T-helper 1 cell treated with Interleukin-12 subunit alpha and Interleukin-12 subunit beta and Interleukin-4 antibody, amounts not matched to agents 30 μg/mL and 1 μg/mL, for 36 hours (primary cell): ENCODE measurements at regions not wholly inside any gene's neighbourhood (a gene's known extent, or its start where the extent isn't known, plus 50 kb on each side); places are given as distances from the start of the nearest gene placed in this dataset.
"Not testable (repeated sequence)": the region's sequence is repeated elsewhere in the genome, so short reads cannot be mapped to it uniquely, and the experiment has no call there.

Experiments
- H3K27ac Mint-ChIP-seq: one replicate; pipeline ENCODE4 v1.8.0; 2021; ENCODE audit warnings: mild to moderate bottlenecking, mixed read lengths
- H3K27me3 Mint-ChIP-seq: one replicate; pipeline ENCODE4 v1.8.0; 2021; ENCODE audit warnings: low read depth, mixed read lengths
- H3K36me3 Mint-ChIP-seq: one replicate; pipeline ENCODE4 v1.8.0; 2021; ENCODE audit warnings: low read depth, mixed read lengths
- H3K4me1 Mint-ChIP-seq: one replicate; pipeline ENCODE4 v1.8.0; 2021; ENCODE audit warnings: low read depth, mixed read lengths
- H3K4me3 Mint-ChIP-seq: one replicate; pipeline ENCODE4 v1.8.0; 2021; ENCODE audit warnings: mild to moderate bottlenecking, moderate library complexity, mixed read lengths
- H3K9me3 Mint-ChIP-seq: one replicate; pipeline ENCODE4 v1.8.0; 2021; ENCODE audit warnings: mixed read lengths

GRCh38 chr3:118802325-118803095 lies 232.1 kb downstream of the IGSF11 start:
- no peaks in the 10 kb centered on the region for H3K9me3 Mint-ChIP-seq
- H3K27me3 Mint-ChIP-seq, result no peaks in the 10 kb centered on the region
- no peaks in the 10 kb centered on the region for H3K36me3 Mint-ChIP-seq
- H3K4me3 Mint-ChIP-seq, result no peak overlapping the region
- no peak overlapping the region for H3K27ac Mint-ChIP-seq
- H3K4me1 Mint-ChIP-seq, result no peaks in the 10 kb centered on the region

DNA sequence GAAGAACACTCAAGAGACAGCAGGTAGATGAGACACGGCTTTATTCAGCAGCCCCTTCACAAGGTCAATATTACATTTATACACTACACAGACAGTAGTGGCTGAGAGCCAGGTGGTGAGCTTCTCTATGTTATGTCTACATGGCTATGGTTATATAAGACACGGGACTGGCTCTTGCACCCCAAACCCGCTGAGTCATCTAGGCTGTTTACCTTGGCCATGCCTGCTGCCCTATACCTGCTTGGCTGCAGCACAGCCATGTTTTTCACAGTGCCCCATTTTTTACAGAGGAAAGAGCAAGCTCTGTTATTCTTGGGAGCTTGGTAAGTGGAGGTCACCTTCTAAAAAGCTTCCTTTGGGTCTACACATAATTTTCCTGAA lies 231.6 kb downstream of the IGSF11 start:
- H3K27ac Mint-ChIP-seq, result no peak overlapping the region
- no peaks in the 10 kb centered on the region for H3K4me1 Mint-ChIP-seq
- no peaks in the 10 kb centered on the region for H3K9me3 Mint-ChIP-seq
- no peaks in the 10 kb centered on the region for H3K27me3 Mint-ChIP-seq
- no peak overlapping the region for H3K4me3 Mint-ChIP-seq
- H3K36me3 Mint-ChIP-seq, result no peaks in the 10 kb centered on the region

- Mint-ChIP-seq H3K27me3 (no peaks in the 10 kb centered on the region), H3K27ac (no peak overlapping the region), H3K4me1 (no peaks in the 10 kb centered on the region), H3K9me3 (no peaks in the 10 kb centered on the region), H3K4me3 (no peak overlapping the region), H3K36me3 (no peaks in the 10 kb centered on the region)
These were observed 229.6 kb downstream of the IGSF11 start for GRCh38 chr3:118805007-118805406.

DNA sequence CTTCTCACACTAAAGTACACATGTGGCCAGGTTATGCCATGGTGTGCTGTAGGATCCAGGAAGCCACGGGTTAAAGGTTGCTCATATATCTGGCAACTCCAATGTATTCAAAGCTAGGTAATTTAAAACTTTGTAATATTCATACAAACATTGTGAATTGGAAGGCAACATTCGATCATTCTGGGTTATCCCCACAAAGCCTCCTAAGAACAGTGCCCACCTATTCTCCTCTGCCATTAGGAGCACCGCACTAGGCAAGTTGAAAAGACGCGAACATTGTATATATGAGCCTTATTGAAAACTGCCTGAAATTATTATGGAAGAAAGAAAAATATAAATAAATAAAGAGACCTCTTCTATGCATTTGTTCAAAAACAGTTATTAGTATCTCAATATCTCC lies 228.2 kb downstream of the IGSF11 start:
- Mint-ChIP-seq H3K4me3 (no peak overlapping the region), H3K36me3 (no peaks in the 10 kb centered on the region), H3K27ac (no peak overlapping the region), H3K9me3 (no peaks in the 10 kb centered on the region), H3K27me3 (no peaks in the 10 kb centered on the region), H3K4me1 (no peaks in the 10 kb centered on the region)

GRCh38 chr3:118807349-118807748 lies 227.3 kb downstream of the IGSF11 start:
- not testable (repeated sequence) for H3K36me3 Mint-ChIP-seq, H3K27me3 Mint-ChIP-seq, H3K9me3 Mint-ChIP-seq, H3K4me3 Mint-ChIP-seq, H3K4me1 Mint-ChIP-seq, H3K27ac Mint-ChIP-seq

GRCh38 chr3:118808723-118809122 lies 225.9 kb downstream of the IGSF11 start:
- Mint-ChIP-seq H3K4me3 (no peak overlapping the region), H3K4me1 (no peaks in the 10 kb centered on the region), H3K36me3 (no peaks in the 10 kb centered on the region)

GRCh38 chr3:118809696-118810498 lies 224.7 kb downstream of the IGSF11 start:
- Mint-ChIP-seq H3K27ac (no peak overlapping the region), H3K36me3 (no peaks in the 10 kb centered on the region), H3K9me3 (no peaks in the 10 kb centered on the region), H3K27me3 (no peaks in the 10 kb centered on the region), H3K4me1 (no peaks in the 10 kb centered on the region), H3K4me3 (no peak overlapping the region)

More at GRCh38 chr3:118808723-118809122, 225.9 kb downstream of the IGSF11 start:
- H3K9me3 Mint-ChIP-seq, result no peaks in the 10 kb centered on the region
- no peak overlapping the region for H3K27ac Mint-ChIP-seq
- H3K27me3 Mint-ChIP-seq, result no peaks in the 10 kb centered on the region

- Mint-ChIP-seq H3K27ac (no peak overlapping the region), H3K36me3 (no peaks in the 10 kb centered on the region), H3K4me3 (no peak overlapping the region), H3K9me3 (no peaks in the 10 kb centered on the region), H3K27me3 (no peaks in the 10 kb centered on the region), H3K4me1 (no peaks in the 10 kb centered on the region)
These were observed 224.1 kb downstream of the IGSF11 start for GRCh38 chr3:118810499-118811035.

DNA sequence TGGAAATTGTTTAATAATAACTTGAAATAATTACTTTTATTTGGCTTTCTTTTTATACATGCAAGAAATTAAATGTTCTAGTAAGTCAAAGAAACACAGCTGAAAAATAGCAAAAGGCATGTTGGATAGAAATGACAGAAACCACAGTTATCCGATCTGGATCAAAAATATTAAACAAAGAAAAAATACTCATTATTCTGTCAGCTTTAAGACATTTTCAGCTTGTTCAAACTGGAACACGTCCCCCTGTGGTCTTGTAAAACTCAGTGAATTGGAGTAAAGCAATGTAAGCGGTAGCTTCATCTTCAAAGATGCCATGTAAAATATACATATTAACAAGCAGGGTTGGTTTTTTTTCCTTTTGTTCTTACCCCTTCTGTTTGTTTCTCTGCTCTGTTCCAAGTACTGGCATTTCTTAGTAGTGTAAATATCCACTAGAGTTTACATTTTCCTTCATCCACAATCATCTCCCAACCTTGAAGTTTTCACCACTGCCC lies 223.4 kb downstream of the IGSF11 start:
- Mint-ChIP-seq H3K36me3 (no peaks in the 10 kb centered on the region), H3K4me3 (no peak overlapping the region), H3K27ac (no peak overlapping the region), H3K9me3 (no peaks in the 10 kb centered on the region), H3K4me1 (no peaks in the 10 kb centered on the region), H3K27me3 (no peaks in the 10 kb centered on the region)

DNA sequence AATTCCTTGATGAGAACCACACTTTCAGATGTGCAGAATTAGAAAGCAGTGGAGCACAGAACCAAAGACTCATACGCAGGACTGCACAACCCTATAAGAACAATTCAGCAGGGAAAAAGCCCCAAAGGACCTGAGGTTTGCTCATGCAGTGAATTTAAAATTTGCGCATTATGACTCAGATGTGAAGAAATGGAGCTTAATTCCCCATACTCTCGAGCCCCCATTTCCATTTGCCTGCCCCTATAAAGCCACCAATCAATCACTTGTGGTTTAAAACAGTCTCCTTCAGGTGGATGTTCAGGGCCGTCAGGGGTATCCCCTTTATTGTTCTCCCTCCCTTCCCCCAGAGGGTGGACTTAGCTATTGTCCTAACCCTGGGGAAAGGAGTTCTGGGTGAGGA lies 221.2 kb downstream of the IGSF11 start:
- H3K4me3 Mint-ChIP-seq, result no peak overlapping the region
- no peak overlapping the region for H3K27ac Mint-ChIP-seq
- no peaks in the 10 kb centered on the region for H3K9me3 Mint-ChIP-seq
- H3K4me1 Mint-ChIP-seq, result no peaks in the 10 kb centered on the region
- H3K36me3 Mint-ChIP-seq, result no peaks in the 10 kb centered on the region
- H3K27me3 Mint-ChIP-seq, result peaks cover 5% of the 10 kb centered on the region

GRCh38 chr3:118817748-118818165 lies 216.9 kb downstream of the IGSF11 start:
- H3K9me3 Mint-ChIP-seq, result no peaks in the 10 kb centered on the region
- H3K36me3 Mint-ChIP-seq, result no peaks in the 10 kb centered on the region
- no peak overlapping the region for H3K27ac Mint-ChIP-seq
- peaks cover 12% of the 10 kb centered on the region for H3K27me3 Mint-ChIP-seq
- H3K4me1 Mint-ChIP-seq, result no peaks in the 10 kb centered on the region
- no peak overlapping the region for H3K4me3 Mint-ChIP-seq

GRCh38 chr3:118818386-118818785 lies 216.3 kb downstream of the IGSF11 start:
- Mint-ChIP-seq H3K9me3 (no peaks in the 10 kb centered on the region), H3K4me3 (no peak overlapping the region), H3K27me3 (peaks cover 12% of the 10 kb centered on the region), H3K27ac (no peak overlapping the region), H3K4me1 (no peaks in the 10 kb centered on the region), H3K36me3 (no peaks in the 10 kb centered on the region)

DNA sequence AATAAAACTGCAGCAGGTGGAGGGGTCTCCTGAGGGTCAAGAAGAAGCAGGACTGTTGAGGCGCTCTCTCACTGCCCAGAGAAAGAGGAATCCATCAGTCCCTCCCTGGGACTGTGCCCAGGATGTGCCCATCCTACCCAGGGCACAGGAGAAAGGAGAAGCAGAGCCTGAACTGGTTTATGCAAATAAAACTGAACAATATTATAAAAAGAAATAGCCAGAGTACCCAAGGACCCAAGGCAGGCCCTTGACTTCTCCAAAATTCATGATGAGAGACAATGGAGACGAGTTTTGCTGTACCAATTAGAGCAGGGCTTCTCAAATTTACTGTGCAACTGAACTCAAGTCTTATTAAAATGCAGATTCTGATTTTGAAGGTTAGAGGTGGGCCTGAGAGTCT lies 211.0 kb downstream of the IGSF11 start:
- H3K9me3 Mint-ChIP-seq, result no peaks in the 10 kb centered on the region

GRCh38 chr3:118827446-118827845 lies 207.2 kb downstream of the IGSF11 start:
- Mint-ChIP-seq H3K36me3 (no peaks in the 10 kb centered on the region), H3K4me1 (no peaks in the 10 kb centered on the region), H3K27ac (no peak overlapping the region), H3K4me3 (no peak overlapping the region), H3K27me3 (no peaks in the 10 kb centered on the region), H3K9me3 (no peaks in the 10 kb centered on the region)

More for the DNA sequence above, 211.0 kb downstream of the IGSF11 start:
- H3K27ac Mint-ChIP-seq, result no peak overlapping the region
- H3K4me1 Mint-ChIP-seq, result no peaks in the 10 kb centered on the region
- H3K4me3 Mint-ChIP-seq, result no peak overlapping the region
- H3K27me3 Mint-ChIP-seq, result peaks cover 6% of the 10 kb centered on the region
- H3K36me3 Mint-ChIP-seq, result no peaks in the 10 kb centered on the region

DNA sequence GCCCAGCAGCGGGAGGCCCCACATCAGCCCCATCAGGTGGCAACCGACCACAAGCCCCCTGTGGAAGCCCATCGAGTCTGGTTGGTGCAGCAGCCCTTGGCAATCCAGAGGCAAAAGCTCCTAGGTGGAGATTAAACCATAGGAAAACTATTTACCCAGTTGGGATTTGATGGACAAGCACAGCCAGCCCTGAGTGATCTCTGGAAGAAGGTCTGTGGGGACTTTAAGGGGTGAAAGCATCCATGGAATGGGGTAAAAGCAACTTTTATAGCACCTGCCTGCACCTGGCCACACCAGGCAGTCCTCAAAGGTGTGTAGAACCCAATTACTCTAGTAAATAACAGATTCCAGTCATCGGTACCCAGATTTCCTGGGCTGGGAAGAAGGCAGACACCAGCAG lies 206.3 kb downstream of the IGSF11 start:
- Mint-ChIP-seq H3K9me3 (no peaks in the 10 kb centered on the region), H3K36me3 (no peaks in the 10 kb centered on the region), H3K27ac (no peak overlapping the region), H3K4me1 (no peaks in the 10 kb centered on the region), H3K27me3 (no peaks in the 10 kb centered on the region), H3K4me3 (no peak overlapping the region)
